T-helper 2 cell (primary cell): ENCODE measurements at regions not wholly inside any gene's neighbourhood (a gene's known extent, or its start where the extent isn't known, plus 50 kb on each side); places are given as distances from the start of the nearest gene placed in this dataset.
A peak's percentile ranks its signal among the peaks of the same experiment; 100 is the strongest.
"Not testable (repeated sequence)": the region's sequence is repeated elsewhere in the genome, so short reads cannot be mapped to it uniquely, and the experiment has no call there.

ENCODE experiments used
- DNase-seq, 5 experiments: peaks; one replicate each; pipeline versions ENCODE4 v3.0.0 to v3.0.0-alpha.2; 2012 to 2022

DNA sequence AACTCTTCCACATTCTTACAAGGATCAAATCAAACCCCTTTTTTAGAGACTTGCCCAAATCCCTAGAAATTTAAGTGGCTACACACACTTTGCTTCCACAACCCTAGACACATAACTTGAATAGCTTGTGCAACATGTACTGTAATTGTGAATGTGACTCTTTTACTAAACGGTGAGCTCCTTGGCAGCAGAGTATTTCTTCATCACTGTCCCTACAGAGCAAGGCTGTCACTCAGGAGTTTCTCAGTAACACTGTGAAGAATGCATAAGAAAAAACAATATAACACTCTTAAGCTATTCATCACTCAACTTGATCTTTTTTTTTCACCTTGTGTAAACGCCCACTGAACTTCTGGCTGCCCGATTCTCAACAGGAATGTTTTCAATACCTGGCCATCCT, 53.8 kb upstream of the ADAMTS18 start:
- DNase-seq = no peak

DNA sequence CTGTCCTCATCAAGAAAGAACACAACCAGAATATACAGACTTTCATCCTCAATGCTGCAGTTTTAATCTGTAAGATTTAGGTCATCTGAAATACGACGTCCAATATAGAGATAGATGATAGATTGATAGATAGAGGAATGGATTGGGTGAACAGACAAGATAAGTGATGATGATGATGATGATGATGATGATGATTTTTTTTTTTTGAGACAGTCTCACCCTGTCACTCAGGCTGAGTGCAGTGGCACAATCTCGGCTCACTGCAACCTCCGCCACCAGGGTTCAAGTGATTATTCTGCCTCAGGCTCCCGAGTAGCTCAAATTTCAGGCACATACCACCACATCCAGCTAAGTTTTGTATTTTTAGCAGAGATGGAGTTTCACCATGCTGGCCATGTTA, 56.3 kb upstream of the ADAMTS18 start:
- DNase-seq = no peak

DNA sequence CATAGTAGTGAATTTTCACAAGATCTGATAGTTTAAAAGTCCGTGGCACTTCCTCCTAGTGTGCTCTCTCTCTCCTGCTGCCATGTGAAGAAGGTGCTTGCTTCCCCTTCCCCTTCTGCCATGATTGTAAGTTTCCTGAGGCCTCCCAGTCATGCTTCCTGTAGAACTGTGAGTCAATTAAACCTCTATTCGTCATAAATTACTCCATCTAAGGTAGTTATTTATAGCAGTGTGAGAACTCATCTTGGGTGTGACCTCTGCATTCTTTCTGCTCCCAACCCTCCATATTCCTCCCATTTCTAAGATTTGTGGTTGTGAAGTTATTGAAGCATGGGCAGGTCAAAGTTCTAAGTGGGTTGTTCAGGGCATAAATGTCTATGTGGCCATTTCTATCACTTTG, 62.1 kb upstream of the ADAMTS18 start:
- no peak for DNase-seq

DNA sequence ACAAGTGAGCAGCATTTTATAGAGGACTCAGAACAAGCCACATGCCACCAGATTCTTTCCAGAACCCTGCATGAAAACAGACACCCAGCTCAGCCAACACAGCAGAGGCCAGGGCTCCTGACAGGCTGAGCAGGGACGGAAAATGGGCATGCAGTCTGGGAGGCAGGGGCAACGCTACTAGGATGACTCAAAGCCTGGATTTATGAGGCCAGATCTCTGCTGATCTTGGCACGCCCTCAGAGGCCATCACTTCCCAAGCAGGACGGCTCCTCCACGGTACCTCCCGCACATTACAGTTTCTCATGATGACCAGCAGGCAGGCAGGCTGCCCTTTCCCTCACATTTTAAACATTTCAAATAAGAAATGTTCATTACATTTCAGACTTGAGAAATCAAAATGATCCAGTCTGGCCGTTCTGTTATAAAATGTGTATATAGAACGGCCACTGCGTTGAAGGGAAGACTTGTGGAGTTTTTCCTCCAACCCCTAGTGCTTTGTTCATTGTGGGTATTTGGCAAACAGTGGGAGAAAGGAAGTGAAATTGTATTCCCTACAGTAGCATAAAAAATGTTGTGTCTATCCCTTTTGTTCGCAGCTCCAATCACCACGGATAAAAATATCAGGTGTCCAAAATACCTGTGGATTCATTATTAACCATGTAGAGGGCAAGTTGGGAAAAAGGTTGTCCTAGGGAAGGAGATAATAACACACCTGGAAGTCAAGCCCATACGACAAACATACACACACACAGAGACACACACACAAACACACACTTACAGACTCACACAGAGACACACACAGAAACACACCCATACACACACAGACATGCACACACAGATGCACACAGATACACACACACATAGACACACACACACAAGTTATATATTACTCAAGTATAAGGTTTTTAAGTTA, 64.8 kb upstream of the ADAMTS18 start:
- no peak for DNase-seq

DNA sequence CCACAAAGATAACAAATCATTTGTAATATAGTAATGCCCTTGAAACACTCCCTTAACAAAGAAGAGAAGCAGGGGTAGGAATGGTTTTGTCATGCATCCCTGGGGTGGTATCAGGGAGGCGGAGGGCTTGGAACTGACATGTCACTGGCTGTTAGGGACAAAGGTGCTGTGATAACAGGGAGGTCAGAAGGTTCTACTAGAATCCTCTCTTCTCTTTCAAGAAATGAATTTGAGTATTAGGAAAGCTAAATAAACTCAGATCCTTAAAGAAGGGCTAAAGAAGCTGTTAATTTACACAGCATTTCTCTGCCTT, 65.4 kb upstream of the ADAMTS18 start:
- DNase-seq = no peak

DNA sequence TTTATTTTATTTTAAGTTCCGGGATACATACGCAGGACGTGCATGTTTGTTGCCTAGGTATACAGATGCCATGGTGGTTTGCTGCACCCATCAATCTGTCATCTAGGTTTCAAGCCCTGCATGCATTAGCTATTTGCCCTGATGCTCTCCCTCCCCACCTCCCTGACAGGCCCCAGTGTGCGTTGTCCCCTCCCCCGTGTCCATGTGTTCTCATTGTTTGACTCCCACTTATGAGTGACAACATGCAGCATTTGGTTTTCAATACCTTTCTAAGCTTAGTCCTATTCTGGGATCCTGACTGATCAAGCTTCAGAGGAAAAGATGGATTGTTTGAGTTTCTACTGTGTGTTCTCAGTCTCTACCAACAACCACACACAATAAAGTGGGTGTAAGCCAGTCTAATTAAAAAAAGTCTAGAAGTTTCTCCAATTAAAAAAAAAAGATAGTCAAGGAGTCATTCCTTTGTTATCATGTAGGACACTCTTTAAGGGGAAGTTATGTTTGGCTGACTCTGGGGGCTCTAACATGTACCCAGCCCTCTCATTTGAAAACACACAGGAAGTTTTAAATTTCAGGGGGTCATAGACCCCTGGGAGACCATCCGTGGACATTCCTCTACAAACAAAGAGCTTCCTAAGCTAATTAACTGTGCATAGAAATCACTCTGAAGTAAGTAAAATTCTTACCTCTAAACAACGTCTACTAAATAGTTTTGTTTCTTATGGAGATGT, 66.3 kb upstream of the ADAMTS18 start:
- no peak for DNase-seq

DNA sequence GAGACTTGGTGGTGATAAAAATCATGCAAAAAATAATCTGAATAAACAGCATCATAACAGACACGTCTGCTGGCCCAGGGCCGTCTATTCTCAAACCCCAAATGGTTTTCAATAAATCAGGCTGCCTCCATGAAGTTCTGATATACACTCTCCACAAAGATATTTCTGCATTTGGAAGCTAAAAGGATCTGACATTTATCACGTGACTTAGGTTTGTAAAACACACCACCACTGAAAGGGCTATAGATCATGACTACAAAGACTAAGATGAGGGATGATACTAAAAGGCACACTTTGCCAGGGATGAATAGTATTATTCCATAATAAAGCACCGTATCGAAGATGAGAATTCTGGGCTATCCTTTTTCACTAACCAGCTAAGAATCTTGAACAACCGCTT, 67.6 kb upstream of the ADAMTS18 start:
- no peak for DNase-seq

DNA sequence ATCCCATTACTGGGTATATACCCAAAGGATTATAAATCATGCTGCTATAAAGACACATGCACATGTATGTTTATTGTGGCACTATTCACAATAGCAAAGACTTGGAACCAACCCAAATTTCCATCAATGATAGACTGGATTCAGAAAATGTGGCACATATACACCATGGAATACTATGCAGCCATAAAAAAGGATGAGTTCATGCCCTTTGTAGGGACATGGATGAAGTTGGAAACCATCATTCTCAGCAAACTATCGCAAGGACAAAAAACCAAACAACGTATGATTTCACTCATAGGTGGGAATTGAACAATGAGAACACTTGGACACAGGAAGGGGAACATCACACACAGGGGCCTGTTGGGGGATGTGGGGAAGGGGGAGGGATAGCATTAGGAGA, 71.7 kb upstream of the ADAMTS18 start:
- DNase-seq = not testable (repeated sequence)

DNA sequence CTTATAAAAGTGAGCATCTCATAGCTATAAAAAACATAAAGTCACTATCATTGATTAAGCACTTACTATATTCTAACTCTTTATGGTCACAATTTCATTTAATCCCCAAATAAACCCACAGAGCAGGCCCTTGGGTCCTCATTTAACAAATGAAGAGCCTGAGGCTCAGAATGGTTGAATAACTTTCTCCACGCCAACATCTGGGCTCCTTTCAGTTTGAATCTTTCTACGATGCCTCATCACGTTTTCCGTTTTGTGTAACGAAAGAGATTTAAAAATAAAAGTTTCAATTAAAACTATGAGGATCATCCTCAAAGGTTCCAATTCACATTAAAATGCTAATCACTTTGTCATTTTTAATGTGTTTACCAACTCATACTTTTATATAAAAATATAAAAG, 74.2 kb upstream of the ADAMTS18 start:
- no peak for DNase-seq

DNA sequence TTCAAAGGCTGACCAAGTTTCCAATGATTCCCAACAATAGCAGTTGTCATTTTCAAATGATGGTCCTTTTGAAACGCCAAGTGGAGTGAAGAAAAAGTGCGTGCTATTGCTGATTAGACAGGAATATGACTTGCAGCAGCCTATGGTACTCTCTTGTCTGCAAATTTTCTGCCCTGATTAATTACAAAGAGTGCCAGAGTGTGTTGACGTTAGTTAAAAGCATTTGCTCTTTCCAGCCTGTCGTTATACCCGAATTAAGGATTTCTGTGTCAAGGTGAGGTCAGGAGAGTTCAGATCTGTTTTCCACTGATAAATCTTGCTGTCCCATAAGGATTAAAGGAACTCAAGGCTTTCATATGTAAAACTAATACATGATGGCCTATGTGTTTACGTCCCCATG, 75.0 kb upstream of the ADAMTS18 start:
- no peak for DNase-seq

DNA sequence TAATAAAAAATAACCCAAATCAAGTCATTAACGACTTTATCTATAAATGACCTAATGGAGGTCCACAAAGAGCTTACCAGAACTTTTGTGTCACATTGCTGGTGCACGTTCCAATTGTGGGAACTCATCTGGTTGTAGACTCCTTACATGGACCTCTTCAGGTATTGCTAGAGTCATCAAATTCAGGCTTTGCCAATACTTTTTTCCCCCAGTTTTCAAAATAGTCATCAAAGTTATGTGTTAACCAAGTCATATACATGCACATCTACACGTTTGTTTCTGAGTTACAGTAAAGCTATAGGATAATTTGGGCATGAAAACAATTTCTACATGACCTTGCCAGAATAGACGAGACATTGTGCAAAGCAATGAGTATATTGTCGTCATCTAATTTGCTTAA, 76.2 kb upstream of the ADAMTS18 start:
- DNase-seq = no peak

DNA sequence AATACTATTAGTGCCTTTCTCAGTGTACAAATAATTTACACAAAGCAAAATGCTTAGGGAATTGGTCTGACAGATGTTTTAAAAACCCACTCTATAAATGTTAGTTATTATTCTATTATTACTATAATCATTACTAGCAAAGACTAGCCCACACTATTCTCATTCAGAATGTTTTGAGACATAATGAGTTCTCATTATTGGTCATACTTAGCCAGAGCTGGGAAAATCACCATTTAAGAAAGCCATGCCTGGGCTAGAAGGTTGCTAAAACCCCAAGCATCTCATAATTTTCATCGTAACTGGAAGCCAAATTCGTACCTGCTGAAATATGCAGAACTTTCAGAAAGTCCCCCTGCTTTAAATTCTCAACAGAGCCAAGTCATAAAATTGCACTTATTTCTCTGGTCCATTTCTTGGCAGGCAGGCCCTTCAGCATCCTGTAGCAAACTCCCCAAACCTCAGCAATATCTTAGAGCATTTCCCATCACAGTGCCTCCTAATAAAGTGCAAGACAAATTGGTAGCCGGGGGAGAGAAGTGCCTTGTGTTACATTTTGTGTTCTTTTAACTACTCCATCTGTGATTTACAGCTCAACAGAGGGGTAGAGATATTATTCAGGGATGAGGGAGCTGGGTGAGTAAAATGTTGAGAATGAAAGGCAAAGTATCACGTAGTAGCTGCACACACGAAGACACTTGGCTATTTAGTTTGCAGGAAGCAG, 79.8 kb upstream of the ADAMTS18 start:
- no peak for DNase-seq

DNA sequence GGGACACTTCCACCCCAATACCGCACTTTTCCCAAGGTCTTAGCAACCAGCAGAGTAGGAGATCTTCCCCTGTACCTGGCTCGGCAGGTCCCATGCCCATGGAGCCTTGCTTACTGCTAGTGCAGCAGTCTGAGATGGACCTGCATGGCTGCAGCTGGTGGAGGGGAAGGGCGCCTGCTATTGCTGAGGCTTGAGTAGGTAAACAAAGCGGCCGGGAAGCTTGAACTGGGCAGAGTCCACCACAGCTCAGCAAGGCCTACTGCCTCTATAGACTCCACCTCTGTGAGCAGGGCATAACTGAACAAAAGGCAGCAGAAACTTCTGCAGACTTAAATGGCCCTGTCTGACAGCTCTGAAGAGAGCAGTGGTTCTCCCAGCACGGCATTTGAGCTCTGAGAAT, 90.4 kb upstream of the ADAMTS18 start:
- not testable (repeated sequence) for DNase-seq

DNA sequence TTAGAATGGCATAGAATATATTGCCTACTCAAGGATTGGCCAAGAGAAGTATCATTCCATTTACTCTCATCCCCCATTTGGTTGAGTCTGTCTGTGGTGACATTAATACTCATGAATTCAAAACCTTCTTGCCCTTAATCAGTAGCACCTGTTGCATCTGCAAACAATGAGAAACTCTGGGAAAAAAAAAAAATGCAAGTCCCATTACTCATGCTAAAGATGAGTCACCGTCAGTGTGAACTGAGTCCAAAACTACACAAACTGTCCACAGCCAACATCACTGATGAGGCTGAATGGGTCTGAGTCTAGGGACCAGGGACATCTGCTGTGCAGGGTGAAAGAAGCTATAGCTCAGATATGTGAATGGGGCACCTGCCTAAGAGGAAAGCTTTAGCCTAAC, 96.9 kb upstream of the ADAMTS18 start:
- no peak for DNase-seq

DNA sequence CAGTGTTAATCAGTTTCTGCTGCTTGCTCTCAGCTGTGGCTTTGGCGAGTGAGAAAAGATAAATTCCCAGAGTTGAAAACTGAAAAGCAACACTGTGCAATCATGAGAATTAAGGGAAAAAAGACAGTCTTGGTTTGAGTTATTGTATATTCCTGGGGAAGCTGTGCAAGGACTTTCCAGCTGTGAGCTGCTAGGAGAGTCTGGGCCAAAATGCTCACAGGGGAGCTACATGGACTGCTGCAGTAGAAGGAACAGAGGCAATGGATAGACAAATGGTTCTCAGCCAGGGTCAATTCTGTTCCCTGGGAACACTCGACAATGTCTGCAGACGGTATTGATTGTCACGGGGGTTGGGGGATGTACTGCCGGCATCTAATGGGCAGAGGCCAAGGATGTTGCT, 102.0 kb upstream of the ADAMTS18 start:
- DNase-seq = no peak

DNA sequence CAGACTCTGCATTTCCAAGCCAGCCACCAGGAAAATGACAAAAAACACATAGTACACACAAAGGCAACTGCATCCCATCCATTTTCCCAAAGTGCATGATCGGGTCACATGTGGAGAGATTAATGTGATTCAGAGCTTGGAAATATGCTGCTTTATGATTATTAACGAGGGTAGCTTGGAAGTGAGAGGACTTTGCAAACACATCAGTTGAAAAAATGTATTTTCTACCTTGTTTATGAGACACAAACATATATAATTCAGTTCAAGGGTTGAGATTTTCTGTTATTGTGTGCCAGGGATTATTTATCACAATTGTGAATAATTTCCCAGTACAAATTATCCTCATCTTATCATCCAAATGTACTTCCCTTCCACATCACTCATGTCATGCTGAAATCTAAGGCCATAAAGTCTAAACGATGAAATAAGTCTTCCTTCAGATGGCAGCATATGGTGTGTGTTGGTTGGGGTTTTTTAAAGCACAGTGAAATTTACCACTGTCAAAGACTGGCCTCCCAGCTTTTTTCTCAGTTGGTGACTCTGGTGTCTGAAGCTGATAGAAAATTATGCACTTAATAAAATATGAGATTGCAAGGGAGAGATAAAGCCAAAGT, 104.7 kb upstream of the ADAMTS18 start:
- DNase-seq = no peak

DNA sequence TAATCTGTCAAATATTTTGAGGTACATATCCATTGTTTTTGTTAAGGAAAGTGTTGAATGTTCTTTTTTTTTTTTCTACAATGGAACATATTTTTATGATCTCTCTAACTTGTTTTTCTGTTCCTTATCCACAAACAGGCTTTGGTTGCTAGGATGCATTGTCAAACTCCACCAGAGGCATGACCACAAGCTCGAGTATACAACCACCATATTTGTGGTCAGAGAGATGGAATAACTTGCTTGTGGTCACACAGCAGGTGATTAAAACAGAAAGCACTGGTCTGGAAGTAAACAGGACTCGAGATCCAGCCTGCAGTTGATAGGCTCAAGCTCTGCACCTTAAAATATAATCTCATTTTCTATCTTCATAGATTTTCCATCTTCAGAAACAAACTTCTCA, 105.8 kb upstream of the ADAMTS18 start:
- peak in 1 of 5 experiments; percentile 24 for DNase-seq

DNA sequence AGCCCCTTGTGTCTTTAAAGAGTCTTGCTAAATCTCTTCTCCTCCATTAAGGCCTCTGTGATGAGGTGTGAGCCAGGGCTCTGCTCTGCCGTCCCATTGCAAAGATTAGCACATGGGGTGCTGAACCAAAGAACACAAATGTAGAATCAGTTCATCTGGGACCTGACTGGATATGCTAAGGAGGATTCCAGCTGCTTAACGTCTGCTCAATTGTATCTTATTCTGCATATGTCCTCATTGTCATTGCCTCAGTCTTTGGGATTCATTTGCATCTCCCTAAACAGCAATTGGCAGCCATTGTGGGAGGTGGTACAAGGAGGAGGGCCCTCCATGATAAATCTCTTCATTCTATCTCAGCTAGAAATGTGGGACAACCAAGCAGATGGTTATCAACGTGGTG, 106.3 kb upstream of the ADAMTS18 start:
- no peak for DNase-seq

DNA sequence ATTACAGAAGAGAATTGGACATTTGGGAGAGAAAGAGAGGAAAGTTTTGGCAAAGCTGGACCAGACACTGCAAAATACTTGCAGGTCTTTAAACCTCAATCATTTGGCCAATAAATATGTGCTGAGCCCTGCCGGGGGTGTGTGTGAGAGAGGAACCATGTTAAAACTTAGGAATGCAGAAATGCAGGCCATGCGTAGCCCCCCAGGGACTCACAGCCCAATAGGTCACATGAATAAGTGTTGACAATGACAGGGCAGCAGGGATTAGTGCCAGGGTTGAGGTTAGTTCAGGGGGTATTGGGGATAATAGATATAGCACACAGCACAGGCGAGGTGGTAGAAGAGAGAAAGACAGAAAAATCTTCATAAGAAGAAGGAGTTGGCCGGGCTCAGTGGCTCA, 113.3 kb upstream of the ADAMTS18 start:
- no peak for DNase-seq

DNA sequence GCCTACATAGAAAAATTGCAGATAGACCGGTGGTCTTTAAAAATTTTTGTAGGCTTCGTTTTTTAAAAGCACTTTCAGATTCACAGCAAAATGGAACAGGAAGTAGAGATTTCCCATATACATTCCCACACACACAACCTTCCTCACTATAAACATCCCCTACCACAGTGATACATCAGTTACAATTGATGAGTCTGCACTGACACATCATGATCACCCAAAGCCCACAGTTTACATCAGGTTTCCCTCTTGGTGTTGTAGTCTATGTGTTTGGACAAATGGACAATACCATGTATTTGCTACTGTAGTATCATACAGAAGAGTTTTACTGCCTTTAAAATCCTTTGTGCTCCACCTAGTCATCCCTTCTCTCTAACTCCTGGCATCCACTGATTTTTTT, 113.9 kb upstream of the ADAMTS18 start:
- no peak for DNase-seq

DNA sequence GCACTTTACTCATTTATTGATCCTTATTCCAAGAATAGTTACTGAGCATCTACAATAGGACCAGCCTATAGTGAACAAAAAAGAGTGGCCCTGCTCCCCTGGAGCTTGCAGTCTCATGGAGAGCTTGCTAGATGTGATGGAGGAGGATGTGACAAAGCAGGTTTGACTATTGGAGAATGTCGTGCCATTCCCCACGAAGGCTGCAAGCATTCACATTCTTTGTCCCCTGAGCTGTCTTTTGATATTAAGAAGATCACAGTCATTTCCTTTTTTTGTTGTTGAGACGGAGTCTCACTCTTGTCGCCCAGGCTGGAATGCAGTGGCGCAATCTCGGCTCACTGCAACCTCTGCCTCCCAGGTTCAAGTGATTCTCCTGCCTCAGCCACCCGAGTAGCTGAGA, 115.0 kb upstream of the ADAMTS18 start:
- DNase-seq = no peak

DNA sequence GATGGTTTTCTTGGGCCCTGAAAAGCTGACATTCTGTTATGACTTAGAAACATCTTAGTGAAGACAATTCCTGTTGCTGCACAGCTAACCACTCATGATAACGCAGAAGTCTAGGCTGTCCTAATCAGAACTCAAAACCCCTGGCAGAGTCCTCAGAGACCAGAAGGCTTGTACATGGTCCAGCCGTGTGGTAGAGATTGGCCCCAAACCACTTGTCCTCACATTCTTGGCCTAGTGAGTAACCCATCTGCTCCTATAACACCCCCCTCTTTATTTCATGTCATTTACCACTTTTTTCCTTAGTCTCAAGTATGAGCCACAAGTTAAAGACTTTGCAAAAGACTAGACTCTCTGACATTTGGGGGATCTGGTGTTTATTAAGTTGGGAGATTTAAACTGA, 116.5 kb upstream of the ADAMTS18 start:
- DNase-seq = no peak

DNA sequence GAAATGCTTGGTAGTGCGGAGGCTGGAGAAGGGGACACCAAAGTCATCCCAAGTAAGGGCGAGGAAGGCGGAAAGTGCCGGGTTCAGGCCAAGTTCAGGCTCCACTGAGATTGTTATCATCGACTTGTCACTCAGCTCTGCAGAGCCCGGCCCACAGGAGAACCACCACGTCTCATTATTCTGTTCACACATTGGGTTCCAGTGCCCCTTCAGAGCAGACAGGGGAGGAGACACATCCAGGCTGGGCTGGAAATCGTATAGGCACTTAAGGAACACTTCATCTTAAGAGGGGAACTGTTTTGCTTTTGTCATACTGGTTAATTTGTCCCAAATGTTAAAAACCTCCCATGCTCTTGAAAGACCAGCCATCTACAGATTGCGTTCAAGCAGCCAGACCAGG, 118.3 kb upstream of the ADAMTS18 start:
- DNase-seq = no peak
